A549 (cell line): ENCODE measurements at regions not wholly inside any gene's neighbourhood (a gene's known extent, or its start where the extent isn't known, plus 50 kb on each side); places are given as distances from the start of the nearest gene placed in this dataset.
A peak's percentile ranks its signal among the peaks of the same experiment; 100 is the strongest.

Source experiments
- ATAC-seq, 2 experiments: fragments of 200-7000 bp in 1 of 2; fragments of >200 bp in 1 of 2; cut with Nextera tagmentation in 1 of 2; cut with Tn5 transposase in 1 of 2; 3 replicates each; pipeline versions ENCODE4 v1.8.0 to v1.9.1; 2018 to 2020; ENCODE audit warnings: mild to moderate bottlenecking in 1 of 2, moderate library complexity in 1 of 2
- CTCF ChIA-PET: fragments of 300-600 bp; sonication (Branson Sonifier 250); formaldehyde crosslinking; extraction: SDS; loops from one replicate; lab custom pipeline; 2021; ENCODE audit warnings: antibody characterized with exemption, inconsistent platforms; lab: Yijun Ruan, JAX
- POLR2A ChIA-PET: fragments of 350-600 bp; formaldehyde crosslinking; extraction: SDS; loops from one replicate; lab custom pipeline; 2021; ENCODE audit warnings: antibody characterized with exemption, inconsistent platforms; lab: Yijun Ruan, JAX
- DNase-seq, 2 experiments: peaks; one replicate each; pipeline versions ENCODE4 v3.0.0 to v3.0.0-alpha.2; 2011 to 2016; ENCODE audit warnings: low read depth in 1 of 2, low spot score in 1 of 2
- FAIRE-seq: peaks from 2 replicates; lab custom pipeline; 2011; peaks lifted over from hg19 to GRCh38; lab: Jason Lieb, UNC
- H3K27ac ChIP-seq, 2 experiments: fragments of >200 bp; sonication (Bioruptor Twin); formaldehyde crosslinking; 3 replicates each; pipeline ENCODE4 v1.5.1; 2016 to 2017
- H3K4me1 ChIP-seq: fragments of >200 bp; sonication (Bioruptor Twin); formaldehyde crosslinking; 3 replicates; pipeline ENCODE4 v1.6.1; 2016
- H3K4me2 ChIP-seq: fragments of >200 bp; sonication (Bioruptor Twin); formaldehyde crosslinking; 3 replicates; pipeline ENCODE4 v1.6.1; 2016
- H3K4me3 ChIP-seq: fragments of >200 bp; sonication (Bioruptor Twin); formaldehyde crosslinking; 3 replicates; pipeline ENCODE4 v1.5.1; 2016
- H3K9me3 ChIP-seq: fragments of >200 bp; sonication (Bioruptor Twin); formaldehyde crosslinking; 3 replicates; pipeline ENCODE4 v1.6.1; 2016
- BHLHE40 ChIP-seq: IDR thresholded peaks from 2 replicates; pipeline ENCODE4 v1.6.1; 2012; ENCODE audit warnings: low read depth, low read length, inconsistent platforms
- CEBPB ChIP-seq, 2 experiments: fragments of >200 bp in 1 of 2; sonication (Bioruptor Twin) in 1 of 2; formaldehyde crosslinking in 1 of 2; IDR thresholded peaks; 2 replicates each; pipeline ENCODE4 v1.6.1; 2012 to 2016
- CHD2 ChIP-seq: fragments of 150-350 bp; IDR thresholded peaks from 2 replicates; pipeline ENCODE4 v1.6.1; 2014; ENCODE audit warnings: low read length; ENCODE audit not compliant: partially characterized antibody
- CHD4 ChIP-seq: fragments of 200-600 bp; sonication (generic); IDR thresholded peaks from 2 replicates; pipeline ENCODE4 v1.6.1; 2016; ENCODE audit warnings: antibody characterized with exemption, mild to moderate bottlenecking, borderline replicate concordance
- ESRRA ChIP-seq: fragments of 150-350 bp; IDR thresholded peaks from 2 replicates; pipeline ENCODE4 v1.6.1; 2014; ENCODE audit warnings: mild to moderate bottlenecking, low read length, borderline replicate concordance
- FOXS1 ChIP-seq: fragments of 250-450 bp; sonication (Bioruptor Pico); IDR thresholded peaks from 2 replicates; pipeline ENCODE4 v1.5.0; 2020; ENCODE audit warnings: mild to moderate bottlenecking, moderate library complexity
- HOXB13 ChIP-seq: fragments of 250-450 bp; sonication (Bioruptor Pico); IDR thresholded peaks from 2 replicates; pipeline ENCODE4 v1.5.0; 2020; ENCODE audit warnings: low read depth, mild to moderate bottlenecking, moderate library complexity
- JUN ChIP-seq, 2 experiments: fragments of >200 bp; sonication (Bioruptor Twin); formaldehyde crosslinking; IDR thresholded peaks; 2 replicates in 1 of 2; 3 replicates in 1 of 2; pipeline ENCODE4 v1.6.1; 2016 to 2017
- MAFK ChIP-seq: fragments of 450-650 bp; IDR thresholded peaks from 2 replicates; pipeline ENCODE4 v1.6.1; 2014; ENCODE audit not compliant: partially characterized antibody
- POLR2A ChIP-seq: IDR thresholded peaks from 2 replicates; pipeline ENCODE4 v1.6.1; 2012; ENCODE audit warnings: mild to moderate bottlenecking, low read length
- POLR2AphosphoS2 ChIP-seq: conservative IDR thresholded peaks from 2 replicates; pipeline ENCODE4 v1.6.1; 2012; ENCODE audit warnings: low read length, improper control_type of control experiment, inconsistent platforms
- RFX5 ChIP-seq: fragments of 450-650 bp; IDR thresholded peaks from 2 replicates; pipeline ENCODE4 v1.7.1; 2014; ENCODE audit warnings: antibody characterized with exemption, mild to moderate bottlenecking, moderate library complexity
- TFCP2L1 ChIP-seq: fragments of 250-450 bp; sonication (Bioruptor Pico); IDR thresholded peaks from 2 replicates; pipeline ENCODE4 v1.5.0; 2021; ENCODE audit warnings: mild to moderate bottlenecking
- TP53 ChIP-seq: fragments of 250-450 bp; sonication (Bioruptor Pico); IDR thresholded peaks from 2 replicates; pipeline ENCODE4 v1.5.0; 2021; ENCODE audit warnings: mild to moderate bottlenecking, moderate library complexity
- ZSCAN20 ChIP-seq: fragments of 250-450 bp; sonication (Bioruptor Pico); IDR thresholded peaks from 2 replicates; pipeline ENCODE4 v1.8.0; 2022; ENCODE audit warnings: mild to moderate bottlenecking, moderate library complexity
- WGBS: methylation state at CpG from one replicate; pipeline ENCODE4 v1.1.6; 2017; ENCODE audit errors: missing lambda C conversion rate; 5-methylcytosine and 5-hydroxymethylcytosine counted together
- TF ChIP-seq, protein P1 (sequence below): fragments of 450-650 bp; IDR thresholded peaks from 2 replicates; pipeline ENCODE4 v1.6.1; 2014; ENCODE audit warnings: antibody characterized with exemption
- TF ChIP-seq, protein P2 (sequence below): fragments of 200-600 bp; sonication (generic); IDR thresholded peaks from 2 replicates; pipeline ENCODE4 v1.6.1; 2016; ENCODE audit warnings: antibody characterized with exemption, mild to moderate bottlenecking, moderate library complexity
- TF ChIP-seq, protein P3 (sequence below): fragments of >200 bp; sonication (Bioruptor Twin); formaldehyde crosslinking; IDR thresholded peaks from 3 replicates; pipeline ENCODE4 v1.5.1; 2016
- TF ChIP-seq, protein P4 (sequence below): fragments of 250-450 bp; sonication (Bioruptor Pico); IDR thresholded peaks from 2 replicates; pipeline ENCODE4 v1.5.0; 2021; ENCODE audit warnings: mild to moderate bottlenecking, moderate library complexity, borderline replicate concordance

DNA sequence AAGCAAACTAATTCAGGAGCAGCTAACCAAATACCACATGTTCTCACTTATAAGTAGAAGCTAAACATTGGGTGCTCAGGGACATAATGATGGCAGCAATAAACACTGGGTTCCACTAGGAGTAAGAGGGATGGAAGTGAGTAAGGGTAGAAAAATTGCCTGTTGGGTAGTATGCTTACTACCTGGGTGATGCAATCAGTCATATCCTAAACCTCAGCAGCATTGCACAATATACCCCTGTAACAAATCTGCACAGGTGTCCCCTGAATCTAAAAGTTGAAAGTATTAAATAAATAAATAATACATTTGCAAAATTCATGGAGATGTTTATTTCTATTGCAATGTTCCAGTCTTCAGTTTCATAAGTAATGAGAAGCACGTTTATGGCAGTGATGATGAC, 409.8 kb upstream of the FOXG1 start (continued):
- TF ChIP-seq ESRRA = no peak

DNA sequence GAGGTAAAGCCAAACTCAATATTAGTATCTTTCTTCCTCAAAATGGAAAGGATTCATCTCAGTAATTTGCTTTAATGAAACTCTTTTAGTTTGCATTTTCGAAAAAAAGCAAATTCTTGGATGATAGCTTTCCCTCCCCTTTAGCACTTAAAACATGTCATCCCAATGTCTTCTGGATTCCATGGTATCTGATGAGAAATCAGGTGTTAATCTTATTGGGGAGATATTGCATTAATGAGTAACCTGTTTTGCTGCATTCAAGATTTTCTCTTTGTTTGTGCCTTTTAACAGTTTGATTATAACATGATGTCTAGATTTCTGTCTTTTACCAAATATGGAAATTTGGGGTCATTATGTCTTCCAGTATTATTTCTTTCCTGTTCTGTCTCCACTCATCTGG, 405.1 kb upstream of the FOXG1 start:
- no peak overlapping the region for H3K27ac ChIP-seq
- no peak overlapping the region for H3K4me3 ChIP-seq
- DNase-seq (peak in 1 of 2 experiments; percentile 10), FAIRE-seq (peak; percentile 76)
- no peaks in the 10 kb centered on the region for H3K4me1 ChIP-seq
- no peak overlapping the region for H3K4me2 ChIP-seq
- H3K9me3 ChIP-seq = peaks cover 30% of the 10 kb centered on the region; the same call in 2 of the 3 replicates
- POLR2A ChIA-PET = no interaction called here
- WGBS = 12% methylated on average over 1 of the region's 1 CpG
- no peak for TF ChIP-seq RFX5
- TF ChIP-seq CHD4 = no peak
- no peak for TF ChIP-seq TP53 (CRISPR knock-in tag)
- TF ChIP-seq, protein P1, sequence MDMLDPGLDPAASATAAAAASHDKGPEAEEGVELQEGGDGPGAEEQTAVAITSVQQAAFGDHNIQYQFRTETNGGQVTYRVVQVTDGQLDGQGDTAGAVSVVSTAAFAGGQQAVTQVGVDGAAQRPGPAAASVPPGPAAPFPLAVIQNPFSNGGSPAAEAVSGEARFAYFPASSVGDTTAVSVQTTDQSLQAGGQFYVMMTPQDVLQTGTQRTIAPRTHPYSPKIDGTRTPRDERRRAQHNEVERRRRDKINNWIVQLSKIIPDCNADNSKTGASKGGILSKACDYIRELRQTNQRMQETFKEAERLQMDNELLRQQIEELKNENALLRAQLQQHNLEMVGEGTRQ = no peak
- TF ChIP-seq POLR2A = no peak
- TF ChIP-seq, protein P2, sequence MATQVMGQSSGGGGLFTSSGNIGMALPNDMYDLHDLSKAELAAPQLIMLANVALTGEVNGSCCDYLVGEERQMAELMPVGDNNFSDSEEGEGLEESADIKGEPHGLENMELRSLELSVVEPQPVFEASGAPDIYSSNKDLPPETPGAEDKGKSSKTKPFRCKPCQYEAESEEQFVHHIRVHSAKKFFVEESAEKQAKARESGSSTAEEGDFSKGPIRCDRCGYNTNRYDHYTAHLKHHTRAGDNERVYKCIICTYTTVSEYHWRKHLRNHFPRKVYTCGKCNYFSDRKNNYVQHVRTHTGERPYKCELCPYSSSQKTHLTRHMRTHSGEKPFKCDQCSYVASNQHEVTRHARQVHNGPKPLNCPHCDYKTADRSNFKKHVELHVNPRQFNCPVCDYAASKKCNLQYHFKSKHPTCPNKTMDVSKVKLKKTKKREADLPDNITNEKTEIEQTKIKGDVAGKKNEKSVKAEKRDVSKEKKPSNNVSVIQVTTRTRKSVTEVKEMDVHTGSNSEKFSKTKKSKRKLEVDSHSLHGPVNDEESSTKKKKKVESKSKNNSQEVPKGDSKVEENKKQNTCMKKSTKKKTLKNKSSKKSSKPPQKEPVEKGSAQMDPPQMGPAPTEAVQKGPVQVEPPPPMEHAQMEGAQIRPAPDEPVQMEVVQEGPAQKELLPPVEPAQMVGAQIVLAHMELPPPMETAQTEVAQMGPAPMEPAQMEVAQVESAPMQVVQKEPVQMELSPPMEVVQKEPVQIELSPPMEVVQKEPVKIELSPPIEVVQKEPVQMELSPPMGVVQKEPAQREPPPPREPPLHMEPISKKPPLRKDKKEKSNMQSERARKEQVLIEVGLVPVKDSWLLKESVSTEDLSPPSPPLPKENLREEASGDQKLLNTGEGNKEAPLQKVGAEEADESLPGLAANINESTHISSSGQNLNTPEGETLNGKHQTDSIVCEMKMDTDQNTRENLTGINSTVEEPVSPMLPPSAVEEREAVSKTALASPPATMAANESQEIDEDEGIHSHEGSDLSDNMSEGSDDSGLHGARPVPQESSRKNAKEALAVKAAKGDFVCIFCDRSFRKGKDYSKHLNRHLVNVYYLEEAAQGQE = no peak
- TF ChIP-seq JUN (IDR thresholded peaks at IDR 0.05) = no peak
- TF ChIP-seq, all 56 proteins: peak for 0
- no peak for ATAC-seq
- CTCF ChIA-PET = no interaction called here

DNA sequence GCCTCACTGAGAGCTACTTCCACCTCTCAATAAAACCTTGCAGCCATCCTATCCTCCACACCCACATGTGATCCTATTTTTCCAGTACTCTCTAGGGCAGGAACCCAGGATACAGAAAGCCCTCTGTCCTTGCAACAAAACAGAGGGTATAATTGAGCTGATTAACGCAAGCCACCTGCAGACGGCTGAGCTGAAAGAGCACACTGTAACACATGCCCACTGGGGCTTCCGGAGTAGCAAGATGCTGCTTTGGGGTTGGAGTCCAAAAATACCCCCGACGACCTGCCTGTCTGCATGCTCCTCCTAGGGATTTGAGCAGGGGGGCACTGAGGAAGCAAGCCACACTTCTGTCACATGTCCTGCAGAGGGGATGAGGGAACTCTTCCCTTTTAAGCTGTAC, 401.1 kb upstream of the FOXG1 start:
- DNase-seq (no peak), ATAC-seq (no peak), FAIRE-seq (no peak)
- WGBS = 59% methylated on average over 5 of the region's 5 CpGs
- CTCF ChIA-PET = no interaction called here
- no peak overlapping the region for H3K4me2 ChIP-seq
- TF ChIP-seq BHLHE40 (no peak), MAFK (no peak), FOXS1 (no peak), CHD2 (no peak), CEBPB (IDR thresholded peaks at IDR 0.05) (no peak), ZSCAN20 (CRISPR knock-in tag) (no peak), TFCP2L1 (CRISPR knock-in tag) (no peak), HOXB13 (CRISPR knock-in tag) (no peak)
- TF ChIP-seq, protein P3, sequence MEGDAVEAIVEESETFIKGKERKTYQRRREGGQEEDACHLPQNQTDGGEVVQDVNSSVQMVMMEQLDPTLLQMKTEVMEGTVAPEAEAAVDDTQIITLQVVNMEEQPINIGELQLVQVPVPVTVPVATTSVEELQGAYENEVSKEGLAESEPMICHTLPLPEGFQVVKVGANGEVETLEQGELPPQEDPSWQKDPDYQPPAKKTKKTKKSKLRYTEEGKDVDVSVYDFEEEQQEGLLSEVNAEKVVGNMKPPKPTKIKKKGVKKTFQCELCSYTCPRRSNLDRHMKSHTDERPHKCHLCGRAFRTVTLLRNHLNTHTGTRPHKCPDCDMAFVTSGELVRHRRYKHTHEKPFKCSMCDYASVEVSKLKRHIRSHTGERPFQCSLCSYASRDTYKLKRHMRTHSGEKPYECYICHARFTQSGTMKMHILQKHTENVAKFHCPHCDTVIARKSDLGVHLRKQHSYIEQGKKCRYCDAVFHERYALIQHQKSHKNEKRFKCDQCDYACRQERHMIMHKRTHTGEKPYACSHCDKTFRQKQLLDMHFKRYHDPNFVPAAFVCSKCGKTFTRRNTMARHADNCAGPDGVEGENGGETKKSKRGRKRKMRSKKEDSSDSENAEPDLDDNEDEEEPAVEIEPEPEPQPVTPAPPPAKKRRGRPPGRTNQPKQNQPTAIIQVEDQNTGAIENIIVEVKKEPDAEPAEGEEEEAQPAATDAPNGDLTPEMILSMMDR = no peak
- TF ChIP-seq, all 56 proteins: peak for 0
- Histone ChIP-seq H3K4me1 (no peaks in the 10 kb centered on the region), H3K27ac (no peak overlapping the region), H3K4me3 (no peak overlapping the region), H3K9me3 (peaks cover 26% of the 10 kb centered on the region; the same call in 2 of the 3 replicates)
- POLR2A ChIA-PET = no interaction called here

DNA sequence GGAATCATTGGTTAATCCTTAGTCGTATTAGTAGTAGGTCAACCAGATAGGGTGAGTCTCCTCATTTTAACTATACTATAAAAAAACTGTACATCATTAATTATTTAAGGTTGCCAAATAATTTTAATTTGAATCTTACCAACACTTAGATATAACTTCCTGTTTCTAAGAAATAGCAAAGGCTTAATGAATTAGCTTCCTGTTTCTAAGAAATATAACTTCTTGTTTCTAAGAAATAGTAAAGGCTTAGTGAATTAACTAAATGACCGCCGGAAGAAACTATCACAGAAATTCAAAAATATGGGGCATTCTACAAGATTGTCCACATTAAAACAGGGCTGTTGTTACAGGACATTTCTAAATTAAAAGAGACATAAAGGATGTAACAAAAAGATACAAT, 392.9 kb upstream of the FOXG1 start:
- no peak overlapping the region for H3K27ac ChIP-seq
- 0 out of 3 replicates have a peak, but pooled peaks cover 6% of the 10 kb centered on the region for H3K9me3 ChIP-seq
- ChIA-PET CTCF (interaction anchor here (1.9 kb wide), 1 partner anchor 9 kb away, joined by 4 read pairs; no protein-coding TSS in a partner anchor), POLR2A (no interaction called here)
- FAIRE-seq (no peak), DNase-seq (no peak), ATAC-seq (no peak)
- H3K4me2 ChIP-seq = no peak overlapping the region
- WGBS = 93% methylated on average over 3 of the region's 3 CpGs
- TF ChIP-seq, protein P1 = no peak
- TF ChIP-seq, protein P4, sequence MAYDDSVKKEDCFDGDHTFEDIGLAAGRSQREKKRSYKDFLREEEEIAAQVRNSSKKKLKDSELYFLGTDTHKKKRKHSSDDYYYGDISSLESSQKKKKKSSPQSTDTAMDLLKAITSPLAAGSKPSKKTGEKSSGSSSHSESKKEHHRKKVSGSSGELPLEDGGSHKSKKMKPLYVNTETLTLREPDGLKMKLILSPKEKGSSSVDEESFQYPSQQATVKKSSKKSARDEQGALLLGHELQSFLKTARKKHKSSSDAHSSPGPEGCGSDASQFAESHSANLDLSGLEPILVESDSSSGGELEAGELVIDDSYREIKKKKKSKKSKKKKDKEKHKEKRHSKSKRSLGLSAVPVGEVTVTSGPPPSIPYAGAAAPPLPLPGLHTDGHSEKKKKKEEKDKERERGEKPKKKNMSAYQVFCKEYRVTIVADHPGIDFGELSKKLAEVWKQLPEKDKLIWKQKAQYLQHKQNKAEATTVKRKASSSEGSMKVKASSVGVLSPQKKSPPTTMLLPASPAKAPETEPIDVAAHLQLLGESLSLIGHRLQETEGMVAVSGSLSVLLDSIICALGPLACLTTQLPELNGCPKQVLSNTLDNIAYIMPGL (CRISPR knock-in tag) = no peak
- no peak for TF ChIP-seq POLR2AphosphoS2
- H3K4me3 ChIP-seq = no peak overlapping the region
- no peaks in the 10 kb centered on the region for H3K4me1 ChIP-seq
